Testis (tissue), 2 donors: ENCODE measurements at regions not wholly inside any gene's neighbourhood (a gene's known extent, or its start where the extent isn't known, plus 50 kb on each side); places are given as distances from the start of the nearest gene placed in this dataset.

Experiments used
- CTCF ChIP-seq, 3 experiments: fragments of 450-650 bp in 2 of 3; fragments of 200-600 bp in 1 of 3; sonication (generic) in 1 of 3; IDR thresholded peaks; one replicate each; pipeline ENCODE4 v1.5.1; 2016 to 2019; ENCODE audit warnings: antibody characterized with exemption in 3 of 3, mild to moderate bottlenecking in 2 of 3, moderate library complexity in 1 of 3
- POLR2A ChIP-seq: fragments of 450-650 bp; IDR thresholded peaks from one replicate; pipeline ENCODE4 v1.6.1; 2017; ENCODE audit warnings: antibody characterized with exemption, mild to moderate bottlenecking, moderate library complexity

DNA sequence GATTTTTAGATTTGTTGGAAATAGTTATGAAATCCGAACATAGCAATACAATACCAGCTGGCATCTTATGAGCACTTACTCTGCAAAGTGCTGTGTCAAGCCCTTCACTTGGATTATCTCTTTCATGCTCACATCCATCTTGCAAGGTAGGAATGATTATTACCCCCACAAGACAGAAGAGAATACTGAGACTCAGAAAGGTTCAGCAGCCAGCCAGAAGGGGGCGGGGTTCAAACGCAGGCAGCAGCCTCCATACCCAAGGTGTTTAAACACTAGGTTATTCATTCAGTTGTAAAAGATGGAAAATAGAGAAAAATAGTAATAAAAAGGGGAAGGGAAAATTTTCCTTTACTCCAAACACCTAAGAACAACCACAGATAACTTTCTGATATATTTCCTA lies 158.5 kb downstream of the CCDC34 start:
- TF ChIP-seq POLR2A, result no peak
- TF ChIP-seq CTCF (IDR thresholded peaks at IDR 0.05), result no peak
